ENCODE measurements at regions not wholly inside any gene's neighbourhood (a gene's known extent, or its start where the extent isn't known, plus 50 kb on each side); places are given as distances from the start of the nearest gene placed in this dataset.

- DNase-seq (ENCODE audit: low read depth): no peak
- TF ChIP-seq CTCF (IDR thresholded peaks at IDR 0.05; ENCODE audit: low read length, missing control alignments): no peak
Observed at GRCh38 chr11:127612607-127613006, 612.0 kb upstream of the KIRREL3 start.

GRCh38 chr11:127609025-127609773, 608.6 kb upstream of the KIRREL3 start:
- no peak overlapping the region for H3K4me3 ChIP-seq (replicated peaks; ENCODE audit: low read depth, low read length)
- no peak for DNase-seq (ENCODE audit: low read depth)
- no peak for TF ChIP-seq CTCF (IDR thresholded peaks at IDR 0.05; ENCODE audit: low read length, missing control alignments)

More at GRCh38 chr11:127612607-127613006, 612.0 kb upstream of the KIRREL3 start:
- H3K4me3 ChIP-seq (replicated peaks; ENCODE audit: low read depth, low read length): no peak overlapping the region

- H3K4me3 ChIP-seq (replicated peaks; ENCODE audit: low read depth, low read length): no peak overlapping the region
- DNase-seq (ENCODE audit: low read depth): no peak
- TF ChIP-seq CTCF (IDR thresholded peaks at IDR 0.05; ENCODE audit: low read length, missing control alignments): no peak
Observed at GRCh38 chr11:127607487-127608085, 607.0 kb upstream of the KIRREL3 start.

- no peak for TF ChIP-seq CTCF (IDR thresholded peaks at IDR 0.05; ENCODE audit: low read length, missing control alignments)
- H3K4me3 ChIP-seq (replicated peaks; ENCODE audit: low read depth, low read length): no peak overlapping the region
- DNase-seq (ENCODE audit: low read depth): no peak
Observed at GRCh38 chr11:127601578-127601977, 601.0 kb upstream of the KIRREL3 start.

- no peak for DNase-seq (ENCODE audit: low read depth)
- no peak overlapping the region for H3K4me3 ChIP-seq (replicated peaks; ENCODE audit: low read depth, low read length)
- no peak for TF ChIP-seq CTCF (IDR thresholded peaks at IDR 0.05; ENCODE audit: low read length, missing control alignments)
Observed at GRCh38 chr11:127600674-127601073, 600.1 kb upstream of the KIRREL3 start.

- no peak for DNase-seq (ENCODE audit: low read depth)
- no peak for TF ChIP-seq CTCF (IDR thresholded peaks at IDR 0.05; ENCODE audit: low read length, missing control alignments)
Observed at GRCh38 chr11:127598476-127598875, 597.9 kb upstream of the KIRREL3 start.

More at GRCh38 chr11:127598476-127598875, 597.9 kb upstream of the KIRREL3 start:
- no peak overlapping the region for H3K4me3 ChIP-seq (replicated peaks; ENCODE audit: low read depth, low read length)

All from fibroblast of pulmonary artery (primary cell).